M059J (cell line): ENCODE measurements at regions not wholly inside any gene's neighbourhood (a gene's known extent, or its start where the extent isn't known, plus 50 kb on each side); places are given as distances from the start of the nearest gene placed in this dataset.

Experiments
- DNase-seq: peaks from one replicate; pipeline ENCODE4 v3.0.0-alpha.2; 2012; ENCODE audit warnings: low read depth

- no peak for DNase-seq
Observed at GRCh38 chr6:56005426-56005825, 130.0 kb upstream of the BMP5 start.

DNA sequence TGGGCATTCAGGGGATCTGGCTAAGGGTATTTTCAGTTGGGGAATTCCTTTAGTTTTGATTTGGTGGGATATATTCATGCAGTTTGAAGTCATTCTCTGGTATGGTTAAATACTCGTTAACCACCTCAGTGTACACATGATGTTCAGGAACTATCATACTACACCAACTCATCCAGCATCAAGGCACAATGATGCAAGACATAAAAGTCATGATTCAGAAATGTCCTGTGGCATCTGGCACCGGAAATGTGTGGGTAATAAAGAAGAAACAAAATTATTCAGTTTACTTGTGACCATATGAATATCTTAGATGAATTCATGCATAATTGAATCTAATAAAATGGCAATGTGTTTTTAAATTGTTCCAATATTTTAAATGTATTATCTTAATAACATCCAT is 129.0 kb upstream of the BMP5 start:
- peak; percentile 82 for DNase-seq

GRCh38 chr6:56003616-56004015 is 128.2 kb upstream of the BMP5 start:
- no peak for DNase-seq

- DNase-seq, result no peak
Observed at GRCh38 chr6:56002336-56002735, 126.9 kb upstream of the BMP5 start.

- no peak for DNase-seq
Observed at GRCh38 chr6:55998576-55998975, 123.2 kb upstream of the BMP5 start.

DNA sequence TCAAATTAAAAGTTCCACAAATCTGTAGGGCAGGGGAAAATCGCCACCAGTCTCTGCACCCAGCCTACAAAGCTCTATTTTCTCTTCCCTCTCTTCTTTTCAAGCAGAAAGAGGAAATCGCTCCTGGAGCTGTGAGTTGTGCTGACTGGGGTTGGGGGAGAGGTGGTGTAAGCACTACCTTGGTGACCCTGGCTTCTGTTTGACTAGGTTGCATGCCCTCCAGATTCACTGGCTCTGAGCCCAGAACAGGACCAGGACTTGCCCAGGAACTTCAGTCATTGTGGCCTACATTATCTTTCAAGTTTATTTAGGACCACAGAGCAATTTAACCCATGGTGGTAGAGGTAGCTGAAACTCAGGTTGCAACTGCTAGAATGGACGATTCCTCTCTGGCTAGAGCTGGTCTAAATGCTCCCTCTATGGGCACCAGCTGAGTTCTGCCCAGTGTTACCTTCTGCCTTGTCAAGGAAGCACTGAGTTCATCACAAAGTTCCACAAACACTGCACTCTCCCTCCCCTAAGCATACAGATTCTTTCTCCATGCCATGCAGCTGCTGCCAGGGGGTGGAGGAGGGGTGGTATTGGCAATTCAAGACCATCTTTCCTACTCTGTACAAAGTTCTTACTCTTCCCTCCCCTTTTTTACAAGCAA is 122.0 kb upstream of the BMP5 start:
- DNase-seq, result no peak

DNA sequence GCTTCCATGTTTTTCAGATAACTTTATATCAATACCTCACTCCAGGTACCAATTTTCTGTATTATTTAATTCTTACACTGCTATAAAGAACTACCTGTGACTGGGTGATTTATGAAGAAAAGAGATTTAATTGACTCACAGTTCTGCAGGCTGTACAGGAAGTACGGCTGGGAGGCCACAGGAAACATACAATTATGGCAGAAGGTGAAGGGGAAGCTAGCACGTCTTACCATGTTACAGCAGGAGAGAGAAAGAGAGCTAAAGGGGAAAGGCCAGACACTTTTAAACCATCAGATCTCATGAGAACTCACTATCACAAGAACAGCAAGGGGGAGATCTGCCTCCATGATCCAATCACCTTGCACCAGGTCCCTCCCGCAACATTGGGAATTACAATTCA is 119.1 kb upstream of the BMP5 start:
- no peak for DNase-seq

GRCh38 chr6:55993418-55993817 is 118.0 kb upstream of the BMP5 start:
- no peak for DNase-seq

GRCh38 chr6:55992546-55992945 is 117.2 kb upstream of the BMP5 start:
- DNase-seq, result no peak

- DNase-seq, result no peak
Observed at GRCh38 chr6:55985309-55985708, 109.9 kb upstream of the BMP5 start.

DNA sequence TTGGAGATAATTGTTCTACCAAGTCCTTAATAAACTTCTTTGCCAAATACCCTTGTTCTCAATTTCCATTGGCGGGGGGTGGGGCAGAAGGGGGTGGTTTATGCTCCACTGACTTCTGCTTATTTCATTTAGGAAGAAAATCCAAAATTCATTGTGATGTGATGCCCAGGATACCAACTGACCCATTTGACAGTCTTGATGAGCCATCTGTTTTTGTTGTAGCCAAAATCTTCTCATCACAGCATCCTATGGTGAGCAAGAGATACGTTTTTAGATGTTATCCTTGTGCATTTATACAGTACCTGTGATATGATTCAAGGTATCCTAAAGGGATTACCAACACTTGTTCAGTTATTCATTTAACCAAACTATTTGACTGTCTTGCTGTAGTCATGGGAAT is 108.5 kb upstream of the BMP5 start:
- no peak for DNase-seq

DNA sequence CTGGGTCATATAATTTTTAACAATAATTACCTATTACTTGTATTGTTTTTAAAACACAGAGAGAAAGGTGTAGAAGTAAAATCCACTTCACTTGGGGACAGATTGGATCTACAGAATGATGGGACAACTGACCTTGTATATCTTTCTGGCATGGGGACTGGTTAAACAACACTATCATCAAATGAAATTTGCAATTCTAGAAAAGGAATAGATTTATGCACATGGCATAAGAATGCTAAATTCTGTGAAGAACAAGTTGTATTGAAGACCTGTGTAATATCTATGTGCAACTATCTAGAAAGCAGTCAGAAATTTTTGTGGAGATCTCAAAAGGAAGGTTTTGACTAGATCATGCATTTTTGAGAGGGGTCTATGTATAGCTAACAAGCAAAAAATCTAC is 106.3 kb upstream of the BMP5 start:
- no peak for DNase-seq

DNA sequence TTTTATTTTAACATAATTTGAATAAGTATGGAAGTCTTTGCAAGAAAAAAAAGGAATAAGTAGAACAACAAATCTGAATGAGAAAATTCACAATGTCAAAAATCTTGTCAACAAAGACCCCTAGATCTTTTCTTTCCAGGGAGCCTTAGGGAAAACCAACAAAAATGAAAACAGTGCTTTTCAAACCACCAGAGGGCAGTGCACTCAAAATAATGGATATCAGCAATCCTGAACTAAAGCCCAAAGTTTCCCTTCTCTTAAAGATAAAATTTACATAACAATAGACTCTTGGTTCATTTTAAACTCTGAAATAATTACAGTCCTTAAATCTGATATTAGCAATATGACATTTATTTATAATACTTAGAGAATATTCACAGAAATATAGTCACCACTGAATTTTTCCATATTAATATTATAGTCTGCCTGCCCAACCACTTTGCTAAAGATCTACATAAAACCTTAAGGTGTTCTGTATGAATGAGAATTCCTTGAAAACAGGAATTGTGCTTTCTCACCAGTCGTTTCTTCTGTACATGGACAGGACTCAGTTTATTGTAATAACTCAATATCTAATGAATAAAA is 105.3 kb upstream of the BMP5 start:
- DNase-seq, result peak; percentile 33

DNA sequence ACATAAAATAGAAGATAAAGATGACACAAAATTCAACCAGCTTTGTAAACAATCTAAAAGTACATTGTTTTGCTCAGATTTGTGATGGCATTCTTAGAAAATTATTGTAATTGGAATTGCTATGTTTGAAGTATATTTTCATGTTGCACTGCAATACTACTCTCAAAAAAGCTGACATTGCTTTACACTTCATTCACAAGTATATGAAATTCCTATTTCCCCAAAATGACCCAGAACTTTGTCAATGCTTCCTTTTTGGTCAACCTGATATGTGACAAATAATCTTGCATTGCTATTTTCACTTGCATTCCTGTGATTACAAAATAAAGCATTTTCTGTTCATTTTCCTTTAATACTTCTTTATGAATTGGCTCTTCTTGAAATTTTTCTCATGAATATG is 104.1 kb upstream of the BMP5 start:
- no peak for DNase-seq

DNA sequence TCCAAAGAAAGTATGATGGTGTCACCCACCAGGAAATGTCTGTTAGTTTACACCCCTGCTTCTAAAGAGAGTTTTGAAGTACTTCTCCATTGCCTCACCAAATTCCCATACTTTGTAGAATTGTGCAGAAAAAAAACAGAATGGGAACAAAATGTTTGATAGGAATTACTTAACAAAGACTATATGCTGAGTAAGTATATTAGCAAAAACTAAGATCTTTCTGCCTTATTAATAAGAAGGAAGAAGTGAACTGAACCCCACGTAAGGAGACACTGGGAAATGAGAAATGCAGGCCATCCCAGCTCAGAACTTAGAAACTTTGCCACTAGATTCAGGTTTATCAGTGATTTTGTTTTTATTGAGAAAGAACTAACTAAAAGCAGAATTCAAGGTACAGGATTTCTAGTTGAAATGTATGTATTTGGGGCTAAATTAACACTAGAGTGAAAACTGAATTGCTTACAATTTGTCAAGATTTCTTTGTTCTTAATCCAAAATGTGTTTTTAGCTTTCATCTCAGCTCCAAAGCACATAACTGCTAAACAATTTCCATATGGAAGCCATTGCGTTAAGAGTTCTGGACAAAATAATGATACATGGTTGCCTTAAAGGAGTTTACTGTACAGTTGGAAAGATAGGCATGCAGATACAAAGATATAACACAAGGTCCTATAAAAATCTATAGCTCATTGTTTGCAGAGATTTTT is 102.7 kb upstream of the BMP5 start:
- DNase-seq, result no peak

- no peak for DNase-seq
Observed at GRCh38 chr6:55974688-55975087, 99.3 kb upstream of the BMP5 start.

DNA sequence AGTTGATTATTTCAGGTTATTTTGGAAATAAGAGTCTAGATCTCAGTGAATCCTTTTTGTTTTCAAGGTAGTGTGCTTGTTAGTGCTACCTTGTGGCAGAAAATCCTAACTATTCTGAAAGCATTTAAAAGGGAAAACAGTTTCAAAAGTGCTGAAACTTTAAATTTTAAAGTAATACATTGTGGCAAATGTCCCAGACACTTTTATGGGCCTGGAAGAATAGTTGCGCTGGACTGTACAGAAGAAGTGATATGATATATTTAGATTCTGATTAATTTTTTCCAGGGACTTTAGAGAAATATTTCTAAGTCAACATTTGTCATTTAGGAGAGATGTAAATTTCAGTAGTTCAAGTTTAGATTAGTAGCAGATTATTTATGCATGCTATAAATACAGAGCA is 96.7 kb upstream of the BMP5 start:
- no peak for DNase-seq

DNA sequence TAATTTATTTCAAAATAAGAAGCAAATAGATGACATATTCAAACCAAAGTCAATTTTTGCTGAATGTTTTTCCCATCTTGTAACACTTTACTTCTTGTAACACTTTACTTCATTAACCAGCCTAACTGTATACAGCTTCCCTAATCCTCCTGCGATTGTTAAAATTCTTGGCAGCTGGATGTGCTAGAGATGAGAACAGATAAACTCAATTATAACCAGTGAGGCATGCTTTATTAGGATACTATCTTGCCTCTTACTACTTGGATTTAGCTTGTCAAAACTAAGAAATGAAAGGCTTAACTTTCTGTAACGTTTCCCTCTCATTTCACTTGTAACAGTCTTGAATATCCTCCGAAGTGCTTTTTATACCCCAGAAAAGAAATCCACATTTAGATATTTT is 94.1 kb upstream of the BMP5 start:
- no peak for DNase-seq

GRCh38 chr6:55968926-55969325 is 93.5 kb upstream of the BMP5 start:
- DNase-seq, result no peak

DNA sequence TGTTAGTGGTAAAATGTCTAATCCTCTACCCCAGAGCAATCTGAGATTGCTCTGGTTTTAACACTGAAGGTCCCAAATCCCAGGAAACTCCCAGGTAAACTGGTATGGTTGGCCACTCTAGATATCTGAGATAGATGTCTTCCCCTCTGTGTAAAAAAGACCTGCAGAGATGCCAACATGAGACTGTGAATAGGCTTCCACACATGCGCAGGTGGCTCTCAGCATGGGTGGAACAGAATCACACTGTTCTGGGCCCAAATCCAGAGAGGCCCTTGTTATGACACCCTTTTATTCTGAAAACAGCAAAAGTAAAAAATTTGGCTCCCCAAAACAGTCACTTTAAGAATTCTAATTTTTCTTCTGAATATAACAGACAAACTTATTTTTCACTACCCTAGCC is 88.7 kb upstream of the BMP5 start:
- DNase-seq, result no peak

GRCh38 chr6:55963301-55963700 is 87.9 kb upstream of the BMP5 start:
- DNase-seq, result no peak

DNA sequence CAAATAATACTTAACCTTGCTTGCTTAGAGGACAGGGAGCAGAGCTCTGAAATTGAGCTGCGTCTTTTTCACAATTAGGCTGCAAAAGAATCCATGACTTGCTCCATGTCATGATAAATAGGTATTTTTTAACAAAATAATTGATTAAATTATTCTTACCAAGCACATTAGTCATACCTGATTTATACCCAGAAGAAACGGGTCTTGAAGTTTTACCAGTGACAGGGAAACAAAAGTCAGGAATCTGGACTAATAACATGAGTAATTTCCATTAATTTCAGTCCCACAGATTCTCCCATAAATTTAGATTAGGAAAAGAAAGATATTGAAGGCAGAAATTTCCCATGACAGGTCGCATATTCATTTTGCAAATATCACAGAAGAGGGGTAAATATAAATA is 85.0 kb upstream of the BMP5 start:
- no peak for DNase-seq

GRCh38 chr6:55958790-55959189 is 83.4 kb upstream of the BMP5 start:
- no peak for DNase-seq
